GM21576 (cell line): ENCODE measurements at regions not wholly inside any gene's neighbourhood (a gene's known extent, or its start where the extent isn't known, plus 50 kb on each side); places are given as distances from the start of the nearest gene placed in this dataset.

ENCODE experiments used
- ATAC-seq: cut with Tn5 transposase; IDR thresholded peaks from one replicate; pipeline ENCODE4 v1.9.1; 2021; ENCODE audit warnings: mild to moderate bottlenecking, moderate library complexity; ENCODE audit not compliant: unreplicated experiment

- ATAC-seq: no peak
Observed at GRCh38 chr12:39240587-39240986, 202.3 kb downstream of the KIF21A start.

GRCh38 chr12:39239490-39240486 is 203.1 kb downstream of the KIF21A start:
- no peak for ATAC-seq

DNA sequence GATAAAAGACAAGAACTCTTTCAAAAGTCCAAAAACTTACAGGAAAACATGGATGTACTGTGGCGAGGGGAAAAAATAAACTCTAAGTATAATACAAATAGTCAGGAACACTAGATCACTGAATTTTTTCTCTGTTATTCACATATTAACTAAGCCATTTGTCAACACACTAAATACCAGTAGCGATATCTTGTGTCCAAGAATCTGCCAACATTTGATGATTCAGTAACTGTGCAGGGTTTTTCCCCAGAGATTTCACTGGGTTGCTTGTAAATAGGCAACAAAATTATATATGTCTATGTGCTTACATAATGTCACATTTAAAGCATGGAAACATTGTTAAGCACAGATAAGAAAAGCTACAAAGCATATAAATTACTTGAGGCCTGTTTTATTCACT is 205.9 kb downstream of the KIF21A start:
- ATAC-seq: no peak

DNA sequence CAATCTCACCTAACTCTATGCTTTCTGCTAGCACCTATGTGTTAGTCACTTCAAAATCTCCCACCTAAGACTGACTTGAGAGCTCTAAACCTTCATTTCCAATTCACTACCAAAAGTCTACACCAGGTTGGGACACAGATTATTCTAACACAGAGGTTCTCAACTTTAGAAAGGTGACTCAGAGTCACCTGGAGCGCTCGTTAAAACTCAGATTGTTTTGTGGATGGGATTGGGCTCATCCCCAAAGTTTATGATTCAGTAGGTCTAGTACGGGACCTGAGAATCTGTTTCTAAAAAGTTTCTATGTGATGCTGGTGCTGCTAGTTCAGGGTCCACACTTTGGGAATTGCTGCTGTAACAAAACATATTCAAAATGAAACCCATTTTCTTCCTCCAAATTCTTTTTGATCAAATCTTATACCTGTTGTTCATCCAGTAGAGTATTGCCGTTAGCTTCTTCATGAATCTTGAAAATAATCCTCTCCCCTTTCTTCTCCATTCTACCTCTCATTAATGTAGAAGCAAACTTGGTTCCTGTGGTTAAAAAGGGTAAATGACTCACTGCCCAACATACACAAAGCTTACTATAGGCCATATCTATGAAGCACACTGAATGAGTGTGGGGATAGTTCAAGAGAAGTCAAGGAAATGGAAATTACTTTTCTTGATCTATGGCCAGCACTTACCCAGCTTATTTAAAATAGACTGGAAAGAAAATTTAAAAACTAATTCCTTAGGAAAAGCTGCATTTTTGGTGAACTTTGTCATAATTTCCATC is 206.7 kb downstream of the KIF21A start:
- no peak for ATAC-seq

GRCh38 chr12:39230086-39230485 is 212.8 kb downstream of the KIF21A start:
- ATAC-seq: no peak

GRCh38 chr12:39227218-39227617 is 215.7 kb downstream of the KIF21A start:
- no peak for ATAC-seq

- no peak for ATAC-seq
Observed at GRCh38 chr12:39224971-39225370, 217.9 kb downstream of the KIF21A start.

- ATAC-seq: peak; percentile 82
Observed at GRCh38 chr12:39205969-39206368, 237.0 kb downstream of the KIF21A start.

GRCh38 chr12:39199351-39199750 is 243.6 kb downstream of the KIF21A start:
- ATAC-seq: no peak

- no peak for ATAC-seq
Observed at GRCh38 chr12:39188689-39189088, 254.2 kb downstream of the KIF21A start.

DNA sequence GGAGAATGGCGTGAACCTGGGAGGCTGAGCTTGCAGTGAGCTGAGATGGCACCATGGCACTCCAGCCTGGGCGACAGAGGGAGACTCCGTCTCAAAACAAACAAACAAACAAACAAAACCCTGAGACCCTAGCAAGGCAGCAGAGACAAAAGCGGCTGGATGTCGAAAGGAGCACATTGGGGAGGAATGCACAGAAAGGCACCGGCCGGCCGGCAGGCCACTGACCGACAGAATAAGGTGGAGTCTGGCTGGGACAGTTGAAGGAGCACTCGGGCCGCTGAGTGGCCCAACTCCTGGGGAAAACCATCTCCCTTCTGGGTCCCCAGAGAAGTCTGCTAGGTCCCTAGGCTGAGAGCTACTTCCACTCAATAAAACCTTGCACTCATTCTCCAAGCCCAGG is 256.2 kb downstream of the KIF21A start:
- no peak for ATAC-seq

GRCh38 chr12:39178837-39179236 is 264.1 kb downstream of the KIF21A start:
- ATAC-seq: no peak

GRCh38 chr12:39176356-39176755 is 266.6 kb downstream of the KIF21A start:
- ATAC-seq: no peak

DNA sequence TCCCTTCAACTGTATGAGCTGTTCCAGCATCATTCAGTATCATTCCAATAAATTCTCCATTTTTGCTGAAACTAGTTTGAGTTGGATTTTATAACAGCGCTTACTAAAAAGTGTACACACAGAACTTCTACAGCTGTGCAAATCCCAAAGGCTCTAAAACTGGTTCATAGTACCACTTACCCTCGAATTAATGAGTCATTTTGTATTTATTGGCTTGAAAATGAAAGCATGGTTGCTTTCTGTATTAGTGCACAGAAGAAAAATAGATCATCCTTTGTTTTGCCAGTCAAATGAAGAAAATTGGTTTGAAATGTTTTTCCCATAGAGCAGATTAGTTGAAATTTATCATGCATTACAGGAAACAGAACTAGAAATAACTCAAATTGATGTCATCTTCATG is 268.3 kb upstream of the CPNE8 start:
- no peak for ATAC-seq

- ATAC-seq: no peak
Observed at GRCh38 chr12:39165338-39165737, 259.9 kb upstream of the CPNE8 start.

DNA sequence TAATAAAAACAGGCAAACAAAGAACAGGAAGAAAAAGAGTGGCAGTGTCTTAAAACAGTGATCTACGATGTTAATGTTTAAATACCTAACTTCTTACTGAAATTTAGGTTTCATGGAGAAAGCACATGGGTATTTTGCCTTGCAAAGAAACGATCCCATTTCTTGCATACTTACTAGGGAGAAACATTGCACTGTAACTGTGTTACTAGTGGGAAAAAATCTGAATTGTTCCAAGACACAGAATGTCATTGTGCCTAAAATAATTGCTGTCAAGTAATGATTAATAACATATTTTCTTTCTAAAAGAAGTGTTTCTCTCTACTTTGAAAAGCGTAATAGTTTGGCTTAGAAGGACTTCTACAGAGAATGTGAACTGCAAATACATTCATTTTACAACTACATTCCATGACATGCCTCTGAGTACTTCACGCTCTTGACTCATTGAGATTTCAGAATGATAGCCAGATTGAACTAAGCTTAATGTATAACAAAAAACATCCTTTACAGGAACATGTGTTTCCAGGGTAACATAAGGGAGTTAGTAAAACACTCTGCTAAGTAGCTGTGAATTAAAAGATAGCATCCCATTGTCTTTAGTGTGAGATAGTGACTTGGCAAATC is 256.2 kb upstream of the CPNE8 start:
- no peak for ATAC-seq

- no peak for ATAC-seq
Observed at GRCh38 chr12:39157696-39158342, 252.4 kb upstream of the CPNE8 start.

DNA sequence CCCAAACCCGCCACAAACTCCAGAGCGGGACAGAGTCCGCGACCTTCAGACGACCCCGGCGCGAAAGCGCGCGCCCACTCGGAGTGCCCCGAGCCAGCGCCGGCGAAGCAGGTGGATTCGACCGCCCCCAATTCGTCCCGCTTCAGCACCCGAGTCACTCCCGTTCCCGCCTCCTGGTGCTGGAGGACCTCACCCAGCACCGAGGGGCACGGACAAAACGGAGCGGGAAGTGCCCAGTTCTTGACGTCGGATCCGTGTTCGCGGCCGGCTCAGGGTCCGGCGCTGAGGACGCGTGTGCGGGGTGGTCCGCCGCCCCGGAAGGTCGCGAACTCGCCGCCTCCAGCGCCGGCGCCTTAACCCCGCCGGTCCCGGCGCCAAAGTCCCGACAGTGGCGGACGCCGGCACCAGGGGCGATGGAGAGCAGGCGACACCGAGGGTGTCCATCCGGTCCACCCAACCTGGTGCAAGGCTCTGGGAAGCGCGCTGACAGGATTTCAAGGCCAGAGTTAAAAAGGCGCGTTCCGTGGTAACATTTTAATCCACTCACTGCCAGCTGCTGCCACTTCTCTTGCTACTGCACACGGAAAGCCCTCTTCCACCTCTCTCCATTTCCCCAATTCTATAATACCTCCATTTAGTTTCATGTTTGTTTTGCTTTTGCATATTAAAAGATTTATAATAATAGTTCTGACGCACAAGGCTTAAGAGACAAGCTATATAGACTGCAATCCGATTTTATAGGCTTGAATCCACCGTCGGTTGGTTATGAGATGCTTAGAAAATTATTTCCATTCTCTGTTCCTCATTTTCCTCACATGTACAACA is 240.0 kb upstream of the CPNE8 start:
- ATAC-seq: peak; percentile 88

DNA sequence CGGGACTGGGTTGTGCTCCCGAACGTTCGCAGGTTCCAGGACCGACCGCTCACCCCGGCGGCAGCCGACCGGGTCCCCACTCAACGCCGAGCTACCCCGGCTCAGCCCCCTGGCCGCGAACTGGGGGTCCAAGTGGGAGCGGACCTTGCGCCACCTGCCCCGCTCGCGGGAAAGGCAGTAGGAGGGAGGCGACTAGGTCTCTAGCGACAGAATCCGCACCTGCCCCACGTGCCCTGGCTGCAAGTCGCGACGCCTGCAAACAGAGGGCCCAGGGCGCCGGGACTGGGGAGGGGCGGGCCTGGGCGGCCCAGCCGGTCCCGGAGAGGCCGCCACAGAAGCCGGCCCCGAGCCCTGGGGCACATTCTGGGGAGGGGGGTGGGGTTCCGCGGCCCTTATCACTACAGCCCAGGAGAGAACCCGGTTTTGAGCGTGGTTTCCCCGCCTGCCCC is 239.2 kb upstream of the CPNE8 start:
- ATAC-seq: no peak

- no peak for ATAC-seq
Observed at GRCh38 chr12:39138268-39138667, 232.9 kb upstream of the CPNE8 start.
